Neural progenitor cell (in vitro differentiated cells): ENCODE measurements at regions not wholly inside any gene's neighbourhood (a gene's known extent, or its start where the extent isn't known, plus 50 kb on each side); places are given as distances from the start of the nearest gene placed in this dataset.

Experiments used
- EZH2 ChIP-seq: fragments of 200-600 bp; sonication (generic); IDR thresholded peaks from 2 replicates; pipeline ENCODE4 v1.6.1; 2017; ENCODE audit warnings: antibody characterized with exemption, mild to moderate bottlenecking, moderate library complexity
- TF ChIP-seq, protein P1 (sequence below): fragments of 200-600 bp; sonication (generic); IDR thresholded peaks from 2 replicates; pipeline ENCODE4 v1.5.1; 2017; ENCODE audit warnings: antibody characterized with exemption, mild to moderate bottlenecking

DNA sequence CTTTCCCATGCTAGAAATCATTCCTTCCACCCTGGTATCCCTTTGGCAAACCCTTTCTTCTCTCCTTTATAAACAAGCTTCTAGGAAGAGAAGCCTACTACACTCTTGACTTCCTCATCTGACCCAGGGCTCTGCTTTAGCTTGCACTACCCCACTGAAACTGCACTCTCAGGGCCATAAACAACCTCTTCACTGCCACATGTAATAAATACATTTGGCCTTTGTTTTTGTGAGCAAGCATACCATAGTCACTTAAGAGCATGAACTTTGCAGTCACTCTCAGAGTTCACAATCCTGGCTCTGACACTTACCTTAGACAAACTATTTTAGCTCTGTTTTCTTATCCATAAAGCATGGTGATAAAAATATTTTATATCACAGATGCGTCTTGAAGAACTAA is 50.7 kb upstream of the USP38 start:
- TF ChIP-seq, protein P1, sequence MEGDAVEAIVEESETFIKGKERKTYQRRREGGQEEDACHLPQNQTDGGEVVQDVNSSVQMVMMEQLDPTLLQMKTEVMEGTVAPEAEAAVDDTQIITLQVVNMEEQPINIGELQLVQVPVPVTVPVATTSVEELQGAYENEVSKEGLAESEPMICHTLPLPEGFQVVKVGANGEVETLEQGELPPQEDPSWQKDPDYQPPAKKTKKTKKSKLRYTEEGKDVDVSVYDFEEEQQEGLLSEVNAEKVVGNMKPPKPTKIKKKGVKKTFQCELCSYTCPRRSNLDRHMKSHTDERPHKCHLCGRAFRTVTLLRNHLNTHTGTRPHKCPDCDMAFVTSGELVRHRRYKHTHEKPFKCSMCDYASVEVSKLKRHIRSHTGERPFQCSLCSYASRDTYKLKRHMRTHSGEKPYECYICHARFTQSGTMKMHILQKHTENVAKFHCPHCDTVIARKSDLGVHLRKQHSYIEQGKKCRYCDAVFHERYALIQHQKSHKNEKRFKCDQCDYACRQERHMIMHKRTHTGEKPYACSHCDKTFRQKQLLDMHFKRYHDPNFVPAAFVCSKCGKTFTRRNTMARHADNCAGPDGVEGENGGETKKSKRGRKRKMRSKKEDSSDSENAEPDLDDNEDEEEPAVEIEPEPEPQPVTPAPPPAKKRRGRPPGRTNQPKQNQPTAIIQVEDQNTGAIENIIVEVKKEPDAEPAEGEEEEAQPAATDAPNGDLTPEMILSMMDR = no peak
- no peak for TF ChIP-seq EZH2
